HL-60 (cell line): ENCODE measurements at regions not wholly inside any gene's neighbourhood (a gene's known extent, or its start where the extent isn't known, plus 50 kb on each side); places are given as distances from the start of the nearest gene placed in this dataset.

Source experiments
- GABPA ChIP-seq: IDR thresholded peaks from 2 replicates; pipeline ENCODE4 v1.6.1; 2012; ENCODE audit warnings: low read depth
- POLR2AphosphoS5 ChIP-seq: IDR thresholded peaks from 2 replicates; pipeline ENCODE4 v1.6.1; 2012; ENCODE audit warnings: low read depth
- SPI1 ChIP-seq: IDR thresholded peaks from 2 replicates; pipeline ENCODE4 v1.6.1; 2012; ENCODE audit warnings: low read depth, mild to moderate bottlenecking, borderline replicate concordance
- TF ChIP-seq, protein P1 (sequence below): IDR thresholded peaks from one replicate; pipeline ENCODE4 v1.5.1; 2011; ENCODE audit warnings: low read length, control low read depth, inconsistent platforms; ENCODE audit not compliant: insufficient read depth
- TF ChIP-seq, protein P2 (sequence below): IDR thresholded peaks from 2 replicates; pipeline ENCODE4 v1.6.1; 2012; ENCODE audit warnings: low read depth; ENCODE audit not compliant: insufficient replicate concordance

DNA sequence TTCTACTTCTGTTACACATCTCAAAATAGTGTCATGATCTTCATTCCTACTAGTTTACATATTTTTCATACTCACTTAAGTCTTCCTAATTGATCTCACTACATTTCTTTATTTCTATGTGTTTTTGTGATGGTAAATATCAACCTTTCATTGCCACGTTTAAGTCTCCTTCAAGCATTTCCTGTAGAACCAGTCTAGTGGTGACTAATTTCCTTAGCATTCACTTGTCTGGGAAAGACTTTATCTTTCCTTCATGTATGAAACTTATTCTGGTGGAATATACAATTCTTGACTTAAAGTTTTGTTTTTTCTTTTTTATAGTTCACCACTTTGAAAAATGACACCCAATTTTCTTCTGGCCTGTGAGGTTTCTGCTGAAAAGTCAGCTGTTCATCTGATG is 181.4 kb upstream of the NEIL3 start:
- TF ChIP-seq, protein P1, sequence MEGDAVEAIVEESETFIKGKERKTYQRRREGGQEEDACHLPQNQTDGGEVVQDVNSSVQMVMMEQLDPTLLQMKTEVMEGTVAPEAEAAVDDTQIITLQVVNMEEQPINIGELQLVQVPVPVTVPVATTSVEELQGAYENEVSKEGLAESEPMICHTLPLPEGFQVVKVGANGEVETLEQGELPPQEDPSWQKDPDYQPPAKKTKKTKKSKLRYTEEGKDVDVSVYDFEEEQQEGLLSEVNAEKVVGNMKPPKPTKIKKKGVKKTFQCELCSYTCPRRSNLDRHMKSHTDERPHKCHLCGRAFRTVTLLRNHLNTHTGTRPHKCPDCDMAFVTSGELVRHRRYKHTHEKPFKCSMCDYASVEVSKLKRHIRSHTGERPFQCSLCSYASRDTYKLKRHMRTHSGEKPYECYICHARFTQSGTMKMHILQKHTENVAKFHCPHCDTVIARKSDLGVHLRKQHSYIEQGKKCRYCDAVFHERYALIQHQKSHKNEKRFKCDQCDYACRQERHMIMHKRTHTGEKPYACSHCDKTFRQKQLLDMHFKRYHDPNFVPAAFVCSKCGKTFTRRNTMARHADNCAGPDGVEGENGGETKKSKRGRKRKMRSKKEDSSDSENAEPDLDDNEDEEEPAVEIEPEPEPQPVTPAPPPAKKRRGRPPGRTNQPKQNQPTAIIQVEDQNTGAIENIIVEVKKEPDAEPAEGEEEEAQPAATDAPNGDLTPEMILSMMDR: no peak
- TF ChIP-seq POLR2AphosphoS5 (no peak), GABPA (no peak), SPI1 (no peak)
- TF ChIP-seq, protein P2, sequence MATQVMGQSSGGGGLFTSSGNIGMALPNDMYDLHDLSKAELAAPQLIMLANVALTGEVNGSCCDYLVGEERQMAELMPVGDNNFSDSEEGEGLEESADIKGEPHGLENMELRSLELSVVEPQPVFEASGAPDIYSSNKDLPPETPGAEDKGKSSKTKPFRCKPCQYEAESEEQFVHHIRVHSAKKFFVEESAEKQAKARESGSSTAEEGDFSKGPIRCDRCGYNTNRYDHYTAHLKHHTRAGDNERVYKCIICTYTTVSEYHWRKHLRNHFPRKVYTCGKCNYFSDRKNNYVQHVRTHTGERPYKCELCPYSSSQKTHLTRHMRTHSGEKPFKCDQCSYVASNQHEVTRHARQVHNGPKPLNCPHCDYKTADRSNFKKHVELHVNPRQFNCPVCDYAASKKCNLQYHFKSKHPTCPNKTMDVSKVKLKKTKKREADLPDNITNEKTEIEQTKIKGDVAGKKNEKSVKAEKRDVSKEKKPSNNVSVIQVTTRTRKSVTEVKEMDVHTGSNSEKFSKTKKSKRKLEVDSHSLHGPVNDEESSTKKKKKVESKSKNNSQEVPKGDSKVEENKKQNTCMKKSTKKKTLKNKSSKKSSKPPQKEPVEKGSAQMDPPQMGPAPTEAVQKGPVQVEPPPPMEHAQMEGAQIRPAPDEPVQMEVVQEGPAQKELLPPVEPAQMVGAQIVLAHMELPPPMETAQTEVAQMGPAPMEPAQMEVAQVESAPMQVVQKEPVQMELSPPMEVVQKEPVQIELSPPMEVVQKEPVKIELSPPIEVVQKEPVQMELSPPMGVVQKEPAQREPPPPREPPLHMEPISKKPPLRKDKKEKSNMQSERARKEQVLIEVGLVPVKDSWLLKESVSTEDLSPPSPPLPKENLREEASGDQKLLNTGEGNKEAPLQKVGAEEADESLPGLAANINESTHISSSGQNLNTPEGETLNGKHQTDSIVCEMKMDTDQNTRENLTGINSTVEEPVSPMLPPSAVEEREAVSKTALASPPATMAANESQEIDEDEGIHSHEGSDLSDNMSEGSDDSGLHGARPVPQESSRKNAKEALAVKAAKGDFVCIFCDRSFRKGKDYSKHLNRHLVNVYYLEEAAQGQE: no peak
